ENCODE measurements at regions not wholly inside any gene's neighbourhood (a gene's known extent, or its start where the extent isn't known, plus 50 kb on each side); places are given as distances from the start of the nearest gene placed in this dataset.
"Not testable (repeated sequence)": the region's sequence is repeated elsewhere in the genome, so short reads cannot be mapped to it uniquely, and the experiment has no call there.

- TF ChIP-seq, protein P1, sequence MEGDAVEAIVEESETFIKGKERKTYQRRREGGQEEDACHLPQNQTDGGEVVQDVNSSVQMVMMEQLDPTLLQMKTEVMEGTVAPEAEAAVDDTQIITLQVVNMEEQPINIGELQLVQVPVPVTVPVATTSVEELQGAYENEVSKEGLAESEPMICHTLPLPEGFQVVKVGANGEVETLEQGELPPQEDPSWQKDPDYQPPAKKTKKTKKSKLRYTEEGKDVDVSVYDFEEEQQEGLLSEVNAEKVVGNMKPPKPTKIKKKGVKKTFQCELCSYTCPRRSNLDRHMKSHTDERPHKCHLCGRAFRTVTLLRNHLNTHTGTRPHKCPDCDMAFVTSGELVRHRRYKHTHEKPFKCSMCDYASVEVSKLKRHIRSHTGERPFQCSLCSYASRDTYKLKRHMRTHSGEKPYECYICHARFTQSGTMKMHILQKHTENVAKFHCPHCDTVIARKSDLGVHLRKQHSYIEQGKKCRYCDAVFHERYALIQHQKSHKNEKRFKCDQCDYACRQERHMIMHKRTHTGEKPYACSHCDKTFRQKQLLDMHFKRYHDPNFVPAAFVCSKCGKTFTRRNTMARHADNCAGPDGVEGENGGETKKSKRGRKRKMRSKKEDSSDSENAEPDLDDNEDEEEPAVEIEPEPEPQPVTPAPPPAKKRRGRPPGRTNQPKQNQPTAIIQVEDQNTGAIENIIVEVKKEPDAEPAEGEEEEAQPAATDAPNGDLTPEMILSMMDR (IDR thresholded peaks at IDR 0.05; ENCODE audit: low read depth, low read length), result no peak
- H3K4me3 ChIP-seq (ENCODE audit: low read depth, low read length), result no peak overlapping the region
These were observed 258.9 kb downstream of the SETD4 start for GRCh38 chr21:35801391-35801790.

DNA sequence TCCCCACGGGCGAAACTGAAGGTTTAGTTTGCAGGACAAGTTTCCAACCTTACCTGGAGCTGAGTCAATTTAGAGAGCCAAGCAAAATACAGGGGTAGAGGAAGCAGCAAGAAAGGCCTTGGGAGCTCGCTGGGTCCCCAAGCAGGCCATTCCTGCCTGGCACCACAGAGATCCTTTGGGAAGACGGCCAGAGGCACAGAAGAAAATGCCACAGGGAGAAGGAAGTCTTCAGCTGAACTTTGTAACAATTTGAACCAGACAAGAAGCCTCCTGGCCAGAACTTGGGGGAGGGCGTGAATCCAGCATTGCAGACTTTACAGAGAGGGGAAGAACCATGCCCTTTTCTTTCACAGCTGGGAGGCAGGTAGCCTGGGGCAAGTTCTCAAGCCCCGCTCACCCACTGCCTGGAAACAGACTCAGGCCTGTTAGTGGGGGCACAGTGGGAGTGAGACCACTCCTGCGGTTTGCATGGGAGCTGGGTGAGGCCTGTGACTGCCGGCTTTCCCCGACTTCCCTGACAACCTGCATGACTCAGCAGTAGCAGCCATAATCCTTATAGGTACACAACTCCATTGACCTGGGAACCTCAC is 259.4 kb downstream of the SETD4 start:
- H3K4me3 ChIP-seq (ENCODE audit: low read depth, low read length), result not testable (repeated sequence)

DNA sequence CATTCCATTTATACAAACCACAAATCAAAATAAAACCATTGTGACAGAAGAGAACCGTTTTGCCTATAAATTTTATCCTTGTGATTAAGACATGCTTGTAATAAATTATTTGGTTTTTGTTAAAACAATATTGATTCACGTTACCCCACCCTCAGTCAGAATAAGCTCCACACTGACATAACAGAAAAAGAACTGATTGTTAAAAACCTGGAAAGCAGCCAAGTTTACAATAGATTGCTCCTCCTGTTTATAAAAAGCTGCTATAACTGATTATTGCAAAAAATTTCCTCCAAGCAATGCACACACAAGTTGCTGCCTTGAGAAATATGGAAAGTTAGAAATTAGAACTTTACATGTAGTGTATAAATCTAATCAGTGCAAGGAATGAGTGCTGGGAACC is 263.5 kb downstream of the SETD4 start:
- TF ChIP-seq, protein P1 (IDR thresholded peaks at IDR 0.05; ENCODE audit: low read depth, low read length), result no peak
- H3K4me3 ChIP-seq (ENCODE audit: low read depth, low read length), result no peak overlapping the region

DNA sequence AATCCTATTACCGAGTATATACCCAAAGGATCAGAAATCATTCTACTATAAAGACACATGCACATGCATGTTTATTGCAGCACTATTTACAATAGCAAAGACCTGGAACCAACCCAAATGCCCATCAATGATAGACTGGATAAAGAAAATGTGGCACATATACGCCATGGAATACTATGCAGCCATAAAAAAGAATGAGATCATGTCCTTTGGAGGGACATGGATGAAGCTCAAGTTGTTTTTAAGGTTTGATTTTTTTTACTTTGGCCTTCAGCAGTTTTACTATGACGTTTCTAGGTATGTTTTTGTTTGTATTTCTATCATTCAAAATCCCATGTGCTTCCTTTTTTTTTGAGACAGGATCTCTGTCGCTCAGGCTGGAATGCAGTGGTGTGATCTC is 265.8 kb downstream of the SETD4 start:
- H3K4me3 ChIP-seq (ENCODE audit: low read depth, low read length), result not testable (repeated sequence)

GRCh38 chr21:35792569-35793305 is 267.6 kb downstream of the SETD4 start:
- H3K4me3 ChIP-seq (ENCODE audit: low read depth, low read length), result no peak overlapping the region
- TF ChIP-seq, protein P1 (IDR thresholded peaks at IDR 0.05; ENCODE audit: low read depth, low read length), result no peak

DNA sequence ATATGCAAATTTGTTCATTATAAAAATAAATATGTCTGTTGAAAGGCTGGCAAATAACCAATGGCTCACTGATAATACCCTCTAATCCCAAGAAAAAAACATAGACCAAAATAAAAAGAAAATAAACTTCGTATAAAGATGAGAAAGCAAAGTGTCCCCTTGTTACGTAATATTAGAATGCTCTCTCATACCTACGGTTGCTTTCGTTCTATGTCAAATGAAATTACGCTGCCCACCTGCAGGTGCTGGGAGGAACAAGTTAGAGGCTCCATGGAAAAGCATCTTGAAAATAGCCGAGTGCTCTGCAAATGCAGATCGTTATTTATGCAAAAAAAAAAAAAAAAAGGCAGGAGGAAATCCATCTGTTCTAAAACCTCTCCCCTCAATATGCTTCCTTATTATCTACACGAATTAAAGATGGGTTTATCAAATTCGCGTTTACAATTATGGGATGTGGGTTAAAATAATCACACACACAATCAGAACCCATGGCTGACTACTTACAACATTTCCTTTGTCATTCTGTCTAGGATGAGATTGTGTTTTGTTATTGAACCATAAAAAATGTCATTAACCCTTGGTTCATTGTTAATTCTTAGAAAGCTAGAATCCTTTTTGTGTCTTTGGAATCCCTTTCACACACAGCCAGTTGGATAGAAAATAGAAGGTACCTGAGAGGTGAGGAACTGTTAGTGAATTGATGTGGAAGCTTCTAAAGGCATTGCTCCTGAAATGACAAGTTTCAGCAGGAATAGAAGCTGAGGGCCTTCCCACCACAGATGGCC is 268.6 kb downstream of the SETD4 start:
- TF ChIP-seq, protein P1 (IDR thresholded peaks at IDR 0.05; ENCODE audit: low read depth, low read length), result no peak
- H3K4me3 ChIP-seq (ENCODE audit: low read depth, low read length), result no peak overlapping the region

GRCh38 chr21:35783721-35784120 is 276.6 kb downstream of the SETD4 start:
- H3K4me3 ChIP-seq (ENCODE audit: low read depth, low read length), result no peak overlapping the region
- TF ChIP-seq, protein P1 (IDR thresholded peaks at IDR 0.05; ENCODE audit: low read depth, low read length), result no peak

DNA sequence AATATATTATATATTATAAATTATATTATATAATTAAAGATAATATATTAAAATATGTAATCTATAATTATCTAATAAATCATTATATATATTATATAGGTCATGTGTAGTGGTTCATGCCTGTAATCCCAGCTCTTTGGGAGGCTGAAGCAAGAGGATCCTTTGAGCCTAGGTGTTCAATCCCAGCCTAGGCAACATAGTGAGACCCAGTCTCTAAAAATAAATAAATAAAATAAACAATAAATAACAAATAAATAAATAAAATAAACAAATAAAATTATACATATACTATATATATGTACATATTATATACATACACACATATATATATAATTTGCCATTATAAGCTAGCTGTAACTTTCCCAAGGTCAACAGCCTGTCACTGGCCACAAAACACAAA is 277.7 kb downstream of the SETD4 start:
- TF ChIP-seq, protein P1 (IDR thresholded peaks at IDR 0.05; ENCODE audit: low read depth, low read length), result no peak
- no peak overlapping the region for H3K4me3 ChIP-seq (ENCODE audit: low read depth, low read length)
